SK-N-SH treated with all-trans-retinoic acid at 6 μM for 48 hours (cell line): ENCODE measurements at regions not wholly inside any gene's neighbourhood (a gene's known extent, or its start where the extent isn't known, plus 50 kb on each side); places are given as distances from the start of the nearest gene placed in this dataset.

Experiments used
- ARNTL ChIP-seq: fragments of 450-650 bp; formaldehyde crosslinking; IDR thresholded peaks from 2 replicates; pipeline ENCODE4 v1.5.0; 2020; ENCODE audit warnings: low read depth, mild to moderate bottlenecking, moderate library complexity, borderline replicate concordance
- CREB5 ChIP-seq: fragments of 250-450 bp; sonication (Bioruptor Pico); IDR thresholded peaks from 2 replicates; pipeline ENCODE4 v1.5.1; 2020; ENCODE audit warnings: low read depth, mild to moderate bottlenecking, moderate library complexity
- CSDC2 ChIP-seq: fragments of 250-450 bp; sonication (Bioruptor Pico); IDR thresholded peaks from 2 replicates; pipeline ENCODE4 v1.5.0; 2020; ENCODE audit warnings: mild to moderate bottlenecking, moderate library complexity
- CSRNP3 ChIP-seq: fragments of 250-450 bp; sonication (Bioruptor Pico); IDR thresholded peaks from 2 replicates; pipeline ENCODE4 v1.5.1; 2021; ENCODE audit warnings: mild to moderate bottlenecking, moderate library complexity
- GLIS3 ChIP-seq: fragments of 250-450 bp; sonication (Bioruptor Pico); IDR thresholded peaks from 2 replicates; pipeline ENCODE4 v1.5.0; 2020; ENCODE audit warnings: mild to moderate bottlenecking, moderate library complexity
- PPARA ChIP-seq: fragments of 250-450 bp; sonication (Bioruptor Pico); IDR thresholded peaks from 2 replicates; pipeline ENCODE4 v1.5.0; 2020; ENCODE audit warnings: mild to moderate bottlenecking, borderline replicate concordance
- SNAI2 ChIP-seq: fragments of 250-450 bp; sonication (Bioruptor Pico); IDR thresholded peaks from 2 replicates; pipeline ENCODE4 v1.5.0; 2020; ENCODE audit warnings: mild to moderate bottlenecking, moderate library complexity
- TCF4 ChIP-seq: fragments of 250-450 bp; sonication (Bioruptor Pico); IDR thresholded peaks from 2 replicates; pipeline ENCODE4 v1.8.0; 2021; ENCODE audit warnings: mild to moderate bottlenecking, moderate library complexity, borderline replicate concordance
- TSHZ2 ChIP-seq: fragments of 250-450 bp; sonication (Bioruptor Pico); IDR thresholded peaks from 2 replicates; pipeline ENCODE4 v1.5.0; 2020; ENCODE audit warnings: mild to moderate bottlenecking, moderate library complexity
- ZFP3 ChIP-seq: fragments of 250-450 bp; sonication (Bioruptor Pico); IDR thresholded peaks from 2 replicates; pipeline ENCODE4 v1.5.0; 2020; ENCODE audit warnings: mild to moderate bottlenecking, moderate library complexity
- TF ChIP-seq, protein P1 (sequence below): fragments of 250-450 bp; sonication (Bioruptor Pico); IDR thresholded peaks from 2 replicates; pipeline ENCODE4 v1.8.0; 2020; ENCODE audit warnings: mild to moderate bottlenecking, moderate library complexity, borderline replicate concordance

GRCh38 chr20:16626849-16627248 lies 53.6 kb upstream of the KIF16B start:
- TF ChIP-seq CREB5 (CRISPR knock-in tag) (no peak), PPARA (no peak), TCF4 (CRISPR knock-in tag) (no peak), SNAI2 (CRISPR knock-in tag) (no peak), ZFP3 (CRISPR knock-in tag) (no peak), CSRNP3 (CRISPR knock-in tag) (no peak), ARNTL (CRISPR knock-in tag) (no peak), GLIS3 (no peak), CSDC2 (CRISPR knock-in tag) (no peak), TSHZ2 (CRISPR knock-in tag) (no peak)
- TF ChIP-seq, protein P1, sequence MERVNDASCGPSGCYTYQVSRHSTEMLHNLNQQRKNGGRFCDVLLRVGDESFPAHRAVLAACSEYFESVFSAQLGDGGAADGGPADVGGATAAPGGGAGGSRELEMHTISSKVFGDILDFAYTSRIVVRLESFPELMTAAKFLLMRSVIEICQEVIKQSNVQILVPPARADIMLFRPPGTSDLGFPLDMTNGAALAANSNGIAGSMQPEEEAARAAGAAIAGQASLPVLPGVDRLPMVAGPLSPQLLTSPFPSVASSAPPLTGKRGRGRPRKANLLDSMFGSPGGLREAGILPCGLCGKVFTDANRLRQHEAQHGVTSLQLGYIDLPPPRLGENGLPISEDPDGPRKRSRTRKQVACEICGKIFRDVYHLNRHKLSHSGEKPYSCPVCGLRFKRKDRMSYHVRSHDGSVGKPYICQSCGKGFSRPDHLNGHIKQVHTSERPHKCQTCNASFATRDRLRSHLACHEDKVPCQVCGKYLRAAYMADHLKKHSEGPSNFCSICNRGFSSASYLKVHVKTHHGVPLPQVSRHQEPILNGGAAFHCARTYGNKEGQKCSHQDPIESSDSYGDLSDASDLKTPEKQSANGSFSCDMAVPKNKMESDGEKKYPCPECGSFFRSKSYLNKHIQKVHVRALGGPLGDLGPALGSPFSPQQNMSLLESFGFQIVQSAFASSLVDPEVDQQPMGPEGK (CRISPR knock-in tag) = no peak
